ENCODE measurements at regions not wholly inside any gene's neighbourhood (a gene's known extent, or its start where the extent isn't known, plus 50 kb on each side); places are given as distances from the start of the nearest gene placed in this dataset.

- TF ChIP-seq EZH2 (IDR thresholded peaks at IDR 0.05; ENCODE audit: borderline replicate concordance, low read depth, low read length, severe bottlenecking) (no peak), CTCF (IDR thresholded peaks at IDR 0.05; ENCODE audit: borderline replicate concordance, extremely low read depth, low read length, poor library complexity, severe bottlenecking) (no peak)
These were observed 89.2 kb downstream of the LIPG start for GRCh38 chr18:49651033-49651432.
